A549 (cell line): ENCODE measurements at regions not wholly inside any gene's neighbourhood (a gene's known extent, or its start where the extent isn't known, plus 50 kb on each side); places are given as distances from the start of the nearest gene placed in this dataset.

Experiments used
- ATAC-seq, 2 experiments: fragments of 200-7000 bp in 1 of 2; fragments of >200 bp in 1 of 2; cut with Nextera tagmentation in 1 of 2; cut with Tn5 transposase in 1 of 2; 3 replicates each; pipeline versions ENCODE4 v1.8.0 to v1.9.1; 2018 to 2020; ENCODE audit warnings: mild to moderate bottlenecking in 1 of 2, moderate library complexity in 1 of 2
- CTCF ChIA-PET: fragments of 300-600 bp; sonication (Branson Sonifier 250); formaldehyde crosslinking; extraction: SDS; loops from one replicate; lab custom pipeline; 2021; ENCODE audit warnings: antibody characterized with exemption, inconsistent platforms; lab: Yijun Ruan, JAX
- POLR2A ChIA-PET: fragments of 350-600 bp; formaldehyde crosslinking; extraction: SDS; loops from one replicate; lab custom pipeline; 2021; ENCODE audit warnings: antibody characterized with exemption, inconsistent platforms; lab: Yijun Ruan, JAX
- DNase-seq, 2 experiments: peaks; one replicate each; pipeline versions ENCODE4 v3.0.0 to v3.0.0-alpha.2; 2011 to 2016; ENCODE audit warnings: low read depth in 1 of 2, low spot score in 1 of 2
- FAIRE-seq: peaks from 2 replicates; lab custom pipeline; 2011; peaks lifted over from hg19 to GRCh38; lab: Jason Lieb, UNC
- H3K27ac ChIP-seq, 2 experiments: fragments of >200 bp; sonication (Bioruptor Twin); formaldehyde crosslinking; 3 replicates each; pipeline ENCODE4 v1.5.1; 2016 to 2017
- H3K4me1 ChIP-seq: fragments of >200 bp; sonication (Bioruptor Twin); formaldehyde crosslinking; 3 replicates; pipeline ENCODE4 v1.6.1; 2016
- H3K4me2 ChIP-seq: fragments of >200 bp; sonication (Bioruptor Twin); formaldehyde crosslinking; 3 replicates; pipeline ENCODE4 v1.6.1; 2016
- H3K4me3 ChIP-seq: fragments of >200 bp; sonication (Bioruptor Twin); formaldehyde crosslinking; 3 replicates; pipeline ENCODE4 v1.5.1; 2016
- H3K9me3 ChIP-seq: fragments of >200 bp; sonication (Bioruptor Twin); formaldehyde crosslinking; 3 replicates; pipeline ENCODE4 v1.6.1; 2016
- BHLHE40 ChIP-seq: IDR thresholded peaks from 2 replicates; pipeline ENCODE4 v1.6.1; 2012; ENCODE audit warnings: low read depth, low read length, inconsistent platforms
- CBX2 ChIP-seq: fragments of 200-600 bp; sonication (generic); IDR thresholded peaks from 2 replicates; pipeline ENCODE4 v1.6.1; 2016; ENCODE audit warnings: low read depth, mild to moderate bottlenecking, borderline replicate concordance
- CHD2 ChIP-seq: fragments of 150-350 bp; IDR thresholded peaks from 2 replicates; pipeline ENCODE4 v1.6.1; 2014; ENCODE audit warnings: low read length; ENCODE audit not compliant: partially characterized antibody
- EP300 ChIP-seq, 2 experiments: fragments of >200 bp; sonication (Bioruptor Twin); formaldehyde crosslinking; IDR thresholded peaks; 2 replicates in 1 of 2; 3 replicates in 1 of 2; pipeline ENCODE4 v1.6.1; 2016 to 2017
- FOSB ChIP-seq: fragments of 250-450 bp; sonication (Bioruptor Pico); IDR thresholded peaks from 2 replicates; pipeline ENCODE4 v1.5.0; 2020; ENCODE audit warnings: mild to moderate bottlenecking, moderate library complexity
- HDAC2 ChIP-seq: fragments of 200-600 bp; sonication (generic); IDR thresholded peaks from 2 replicates; pipeline ENCODE4 v1.6.1; 2016
- HOXB13 ChIP-seq: fragments of 250-450 bp; sonication (Bioruptor Pico); IDR thresholded peaks from 2 replicates; pipeline ENCODE4 v1.5.0; 2020; ENCODE audit warnings: low read depth, mild to moderate bottlenecking, moderate library complexity
- KDM1A ChIP-seq: fragments of 200-600 bp; sonication (generic); IDR thresholded peaks from 2 replicates; pipeline ENCODE4 v1.6.1; 2016; ENCODE audit warnings: low read depth, mild to moderate bottlenecking
- MAZ ChIP-seq: fragments of 150-350 bp; IDR thresholded peaks from 2 replicates; pipeline ENCODE4 v1.6.1; 2014; ENCODE audit warnings: antibody characterized with exemption, low read depth, low read length, borderline replicate concordance
- NPAS2 ChIP-seq: fragments of 250-450 bp; sonication (Bioruptor Pico); IDR thresholded peaks from 2 replicates; pipeline ENCODE4 v1.8.0; 2022; ENCODE audit warnings: mild to moderate bottlenecking, moderate library complexity, borderline replicate concordance
- PBX3 ChIP-seq: IDR thresholded peaks from 2 replicates; pipeline ENCODE4 v1.6.1; 2012
- POLR2AphosphoS2 ChIP-seq: conservative IDR thresholded peaks from 2 replicates; pipeline ENCODE4 v1.6.1; 2012; ENCODE audit warnings: low read length, improper control_type of control experiment, inconsistent platforms
- RAD21 ChIP-seq, 2 experiments: fragments of >200 bp in 1 of 2; sonication (Bioruptor Twin) in 1 of 2; formaldehyde crosslinking in 1 of 2; IDR thresholded peaks in 1 of 2; conservative IDR thresholded peaks in 1 of 2; 2 replicates in 1 of 2; 3 replicates in 1 of 2; pipeline ENCODE4 v1.6.1; 2012 to 2018; ENCODE audit warnings: inconsistent platforms in 1 of 2
- RCOR1 ChIP-seq: fragments of 150-350 bp; IDR thresholded peaks from 2 replicates; pipeline ENCODE4 v1.6.1; 2014; ENCODE audit warnings: antibody characterized with exemption, low read length, low read depth
- REST ChIP-seq: fragments of 200-600 bp; sonication (generic); IDR thresholded peaks from 2 replicates; pipeline ENCODE4 v1.6.1; 2016; ENCODE audit warnings: antibody characterized with exemption, mild to moderate bottlenecking, moderate library complexity
- SREBF2 ChIP-seq: fragments of 450-650 bp; IDR thresholded peaks from 2 replicates; pipeline ENCODE4 v1.6.1; 2014; ENCODE audit warnings: mild to moderate bottlenecking, moderate library complexity
- TP53 ChIP-seq: fragments of 250-450 bp; sonication (Bioruptor Pico); IDR thresholded peaks from 2 replicates; pipeline ENCODE4 v1.5.0; 2021; ENCODE audit warnings: mild to moderate bottlenecking, moderate library complexity
- ZFP36 ChIP-seq: fragments of 450-650 bp; IDR thresholded peaks from 2 replicates; pipeline ENCODE4 v1.6.1; 2014; ENCODE audit warnings: borderline replicate concordance; ENCODE audit not compliant: partially characterized antibody
- WGBS: methylation state at CpG from one replicate; pipeline ENCODE4 v1.1.6; 2017; ENCODE audit errors: missing lambda C conversion rate; 5-methylcytosine and 5-hydroxymethylcytosine counted together
- TF ChIP-seq, protein P1 (sequence below): fragments of 250-450 bp; sonication (Bioruptor Pico); IDR thresholded peaks from 2 replicates; pipeline ENCODE4 v1.5.0; 2021; ENCODE audit warnings: mild to moderate bottlenecking, moderate library complexity, borderline replicate concordance
- TF ChIP-seq, protein P2 (sequence below): fragments of >200 bp; sonication (Bioruptor Twin); formaldehyde crosslinking; IDR thresholded peaks from 3 replicates; pipeline ENCODE4 v1.6.1; 2016

DNA sequence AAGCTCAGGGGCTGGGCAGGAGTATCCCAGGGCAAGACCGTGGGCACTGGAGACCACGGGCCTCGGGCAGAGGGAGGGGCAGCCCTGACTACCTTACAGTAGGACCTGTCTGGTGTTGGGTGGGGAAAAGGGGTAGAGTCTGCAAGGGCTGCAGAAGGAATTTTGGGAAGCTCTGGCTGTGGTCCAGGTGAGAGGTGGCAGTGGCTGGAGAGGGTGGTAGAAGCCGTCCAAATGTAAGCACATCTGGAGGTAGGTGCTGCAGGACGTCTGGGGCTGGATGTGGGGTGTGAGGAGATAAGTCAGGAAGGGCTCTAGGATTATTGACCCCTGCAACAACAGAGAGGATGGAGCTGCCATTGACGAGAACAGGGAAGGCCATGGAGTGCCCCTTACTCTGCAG is 486.7 kb downstream of the EIPR1 start (continued):
- TF ChIP-seq REST (no peak), NPAS2 (CRISPR knock-in tag) (no peak), BHLHE40 (no peak)
- TF ChIP-seq, protein P1, sequence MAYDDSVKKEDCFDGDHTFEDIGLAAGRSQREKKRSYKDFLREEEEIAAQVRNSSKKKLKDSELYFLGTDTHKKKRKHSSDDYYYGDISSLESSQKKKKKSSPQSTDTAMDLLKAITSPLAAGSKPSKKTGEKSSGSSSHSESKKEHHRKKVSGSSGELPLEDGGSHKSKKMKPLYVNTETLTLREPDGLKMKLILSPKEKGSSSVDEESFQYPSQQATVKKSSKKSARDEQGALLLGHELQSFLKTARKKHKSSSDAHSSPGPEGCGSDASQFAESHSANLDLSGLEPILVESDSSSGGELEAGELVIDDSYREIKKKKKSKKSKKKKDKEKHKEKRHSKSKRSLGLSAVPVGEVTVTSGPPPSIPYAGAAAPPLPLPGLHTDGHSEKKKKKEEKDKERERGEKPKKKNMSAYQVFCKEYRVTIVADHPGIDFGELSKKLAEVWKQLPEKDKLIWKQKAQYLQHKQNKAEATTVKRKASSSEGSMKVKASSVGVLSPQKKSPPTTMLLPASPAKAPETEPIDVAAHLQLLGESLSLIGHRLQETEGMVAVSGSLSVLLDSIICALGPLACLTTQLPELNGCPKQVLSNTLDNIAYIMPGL (CRISPR knock-in tag) = no peak
- TF ChIP-seq, all 56 proteins: peak for 0

DNA sequence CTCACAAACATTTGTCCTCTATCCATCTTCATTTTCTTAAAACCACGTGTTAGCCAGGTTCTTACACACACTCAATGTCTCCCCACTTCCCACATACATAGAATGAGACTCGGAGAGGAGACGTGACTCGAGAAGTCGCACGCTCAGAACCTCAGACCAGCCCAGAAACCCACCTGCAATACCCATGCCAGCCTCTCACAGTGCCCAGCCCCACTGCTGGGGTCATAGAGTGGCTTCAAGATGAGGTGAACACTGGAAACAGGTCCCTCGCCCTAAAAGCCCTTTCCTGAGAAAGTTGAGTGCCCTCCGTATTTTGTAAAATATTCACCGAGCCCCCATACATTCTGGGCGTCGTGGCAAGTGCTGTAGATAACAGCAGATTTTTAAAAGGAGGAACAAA is 487.4 kb downstream of the EIPR1 start:
- no peaks in the 10 kb centered on the region for H3K9me3 ChIP-seq
- WGBS = 20% methylated on average over 11 of the region's 11 CpGs
- ChIA-PET POLR2A (no interaction called here), CTCF (no interaction called here)
- H3K27ac ChIP-seq = no peak overlapping the region
- no peaks in the 10 kb centered on the region for H3K4me1 ChIP-seq
- H3K4me3 ChIP-seq = no peak overlapping the region
- H3K4me2 ChIP-seq = no peak overlapping the region
- FAIRE-seq = no peak
- DNase-seq = no peak
- no peak for ATAC-seq
- TF ChIP-seq RCOR1 (no peak), HOXB13 (CRISPR knock-in tag) (no peak), PBX3 (no peak), ZFP36 (no peak), FOSB (no peak), CHD2 (no peak), MAZ (no peak), KDM1A (no peak), TP53 (CRISPR knock-in tag) (no peak), RAD21 (conservative IDR thresholded peaks at IDR 0.05 in 1 of 2, IDR thresholded peaks at IDR 0.05 in 1 of 2) (no peak), EP300 (IDR thresholded peaks at IDR 0.05) (no peak), REST (no peak), HDAC2 (no peak), CBX2 (no peak), POLR2AphosphoS2 (no peak), SREBF2 (no peak)
- TF ChIP-seq, protein P2, sequence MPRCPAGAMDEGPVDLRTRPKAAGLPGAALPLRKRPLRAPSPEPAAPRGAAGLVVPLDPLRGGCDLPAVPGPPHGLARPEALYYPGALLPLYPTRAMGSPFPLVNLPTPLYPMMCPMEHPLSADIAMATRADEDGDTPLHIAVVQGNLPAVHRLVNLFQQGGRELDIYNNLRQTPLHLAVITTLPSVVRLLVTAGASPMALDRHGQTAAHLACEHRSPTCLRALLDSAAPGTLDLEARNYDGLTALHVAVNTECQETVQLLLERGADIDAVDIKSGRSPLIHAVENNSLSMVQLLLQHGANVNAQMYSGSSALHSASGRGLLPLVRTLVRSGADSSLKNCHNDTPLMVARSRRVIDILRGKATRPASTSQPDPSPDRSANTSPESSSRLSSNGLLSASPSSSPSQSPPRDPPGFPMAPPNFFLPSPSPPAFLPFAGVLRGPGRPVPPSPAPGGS = no peak
